Coronary artery (tissue), 2 donors: ENCODE measurements at regions not wholly inside any gene's neighbourhood (a gene's known extent, or its start where the extent isn't known, plus 50 kb on each side); places are given as distances from the start of the nearest gene placed in this dataset.

Source experiments
- DNase-seq: peaks from one replicate; pipeline ENCODE4 v3.0.0-alpha.2; 2017; ENCODE audit warnings: low spot score
- H3K27ac ChIP-seq, 2 donors: fragments of 200-600 bp; sonication (generic); one replicate each; pipeline ENCODE4 v1.5.1; 2016 to 2019
- H3K4me3 ChIP-seq: fragments of 200-600 bp; sonication (generic); 2 replicates; pipeline ENCODE4 v1.5.1; 2016; ENCODE audit warnings: mild to moderate bottlenecking, moderate library complexity
- TF ChIP-seq, protein P1 (sequence below): fragments of 200-600 bp; sonication (generic); IDR thresholded peaks from one replicate; pipeline ENCODE4 v1.5.1; 2019; ENCODE audit warnings: antibody characterized with exemption

DNA sequence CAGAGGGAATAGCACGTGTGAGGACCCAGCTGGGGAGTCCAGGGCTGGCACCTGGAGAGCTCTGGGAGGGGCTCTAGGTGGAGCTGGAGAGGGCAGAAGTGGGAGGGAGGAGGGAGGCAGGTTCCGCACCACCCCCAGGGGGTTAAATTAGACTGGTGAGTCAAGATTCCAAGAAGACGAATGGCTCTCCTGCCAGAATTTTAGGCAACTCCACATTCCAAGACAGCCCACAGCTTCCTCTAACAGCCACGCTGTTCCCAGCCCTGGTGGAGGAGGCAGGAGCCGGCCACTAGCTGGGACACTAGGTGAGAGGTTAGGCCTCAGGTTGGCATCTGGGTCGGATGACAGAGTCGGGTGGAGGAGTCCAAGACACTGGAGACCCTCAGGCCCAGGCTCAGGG, 60.2 kb downstream of the TFAP2C start:
- TF ChIP-seq, protein P1, sequence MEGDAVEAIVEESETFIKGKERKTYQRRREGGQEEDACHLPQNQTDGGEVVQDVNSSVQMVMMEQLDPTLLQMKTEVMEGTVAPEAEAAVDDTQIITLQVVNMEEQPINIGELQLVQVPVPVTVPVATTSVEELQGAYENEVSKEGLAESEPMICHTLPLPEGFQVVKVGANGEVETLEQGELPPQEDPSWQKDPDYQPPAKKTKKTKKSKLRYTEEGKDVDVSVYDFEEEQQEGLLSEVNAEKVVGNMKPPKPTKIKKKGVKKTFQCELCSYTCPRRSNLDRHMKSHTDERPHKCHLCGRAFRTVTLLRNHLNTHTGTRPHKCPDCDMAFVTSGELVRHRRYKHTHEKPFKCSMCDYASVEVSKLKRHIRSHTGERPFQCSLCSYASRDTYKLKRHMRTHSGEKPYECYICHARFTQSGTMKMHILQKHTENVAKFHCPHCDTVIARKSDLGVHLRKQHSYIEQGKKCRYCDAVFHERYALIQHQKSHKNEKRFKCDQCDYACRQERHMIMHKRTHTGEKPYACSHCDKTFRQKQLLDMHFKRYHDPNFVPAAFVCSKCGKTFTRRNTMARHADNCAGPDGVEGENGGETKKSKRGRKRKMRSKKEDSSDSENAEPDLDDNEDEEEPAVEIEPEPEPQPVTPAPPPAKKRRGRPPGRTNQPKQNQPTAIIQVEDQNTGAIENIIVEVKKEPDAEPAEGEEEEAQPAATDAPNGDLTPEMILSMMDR: no peak
- Histone ChIP-seq H3K27ac (no peak overlapping the region), H3K4me3 (no peak overlapping the region)
- no peak for DNase-seq

DNA sequence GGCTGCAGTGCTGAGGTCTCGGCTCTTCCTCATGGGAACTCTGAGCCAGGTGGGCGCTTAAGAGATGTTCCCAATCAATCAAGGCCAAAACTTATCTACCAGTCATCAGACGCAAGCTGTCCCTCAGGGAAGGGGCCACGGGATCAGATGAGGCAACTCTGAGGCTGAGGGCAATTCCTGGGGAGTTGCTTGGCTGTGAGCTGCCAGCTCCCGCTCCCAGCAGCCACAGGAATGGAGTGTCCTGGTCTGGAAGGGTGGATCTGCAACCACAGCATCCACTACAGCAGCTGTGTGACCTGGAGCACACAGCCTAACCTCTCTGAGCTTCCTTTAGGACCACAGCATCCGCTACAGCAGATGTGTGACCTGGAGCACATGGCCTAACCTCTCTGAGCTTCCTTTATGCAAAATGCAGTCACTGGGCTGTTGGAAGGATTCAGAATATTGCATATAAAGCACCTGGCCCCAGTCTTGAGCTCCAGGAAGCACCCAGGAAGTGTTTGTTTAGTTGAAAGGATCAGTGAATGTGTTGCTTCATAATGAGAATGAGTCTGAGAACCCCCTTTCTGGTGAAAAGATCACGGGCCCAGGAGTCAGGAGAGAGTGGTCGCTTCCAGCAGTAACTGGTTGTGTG, 60.9 kb downstream of the TFAP2C start:
- DNase-seq: no peak
- TF ChIP-seq, protein P1: no peak
- H3K27ac ChIP-seq: no peak overlapping the region
- no peak overlapping the region for H3K4me3 ChIP-seq

DNA sequence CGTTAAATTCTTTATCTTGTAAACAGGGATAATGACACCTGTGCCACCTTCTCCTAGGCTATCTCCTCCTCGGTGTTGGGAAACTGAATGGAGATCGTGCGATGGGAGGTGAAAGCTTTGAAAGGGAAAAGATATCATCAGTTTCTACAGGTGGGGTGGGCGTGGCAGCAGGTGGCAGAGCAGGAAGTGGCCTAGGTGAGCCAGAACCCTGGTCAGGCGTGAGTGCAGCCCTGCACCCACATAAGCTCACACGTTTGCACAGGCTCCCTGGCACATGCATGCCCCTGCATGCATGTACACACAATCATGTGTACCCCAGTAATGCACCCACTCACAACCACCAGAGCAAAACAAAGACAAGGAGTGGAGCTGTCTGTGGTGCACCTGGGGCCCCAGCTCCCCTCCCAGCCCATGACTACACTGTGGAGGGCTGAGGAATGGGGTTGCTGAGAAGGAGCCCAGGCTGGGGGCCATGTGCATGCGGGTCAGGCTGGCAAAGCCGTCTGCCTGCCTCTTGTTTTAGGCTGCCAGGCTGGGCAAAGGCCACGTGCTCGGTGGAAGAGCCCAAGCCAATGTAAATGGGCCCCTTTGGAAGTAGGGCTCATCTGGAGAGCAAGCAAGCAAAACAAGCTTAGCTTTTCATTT, 61.5 kb downstream of the TFAP2C start:
- no peak overlapping the region for H3K4me3 ChIP-seq
- TF ChIP-seq, protein P1: no peak
- H3K27ac ChIP-seq: no peak overlapping the region
- DNase-seq: no peak

DNA sequence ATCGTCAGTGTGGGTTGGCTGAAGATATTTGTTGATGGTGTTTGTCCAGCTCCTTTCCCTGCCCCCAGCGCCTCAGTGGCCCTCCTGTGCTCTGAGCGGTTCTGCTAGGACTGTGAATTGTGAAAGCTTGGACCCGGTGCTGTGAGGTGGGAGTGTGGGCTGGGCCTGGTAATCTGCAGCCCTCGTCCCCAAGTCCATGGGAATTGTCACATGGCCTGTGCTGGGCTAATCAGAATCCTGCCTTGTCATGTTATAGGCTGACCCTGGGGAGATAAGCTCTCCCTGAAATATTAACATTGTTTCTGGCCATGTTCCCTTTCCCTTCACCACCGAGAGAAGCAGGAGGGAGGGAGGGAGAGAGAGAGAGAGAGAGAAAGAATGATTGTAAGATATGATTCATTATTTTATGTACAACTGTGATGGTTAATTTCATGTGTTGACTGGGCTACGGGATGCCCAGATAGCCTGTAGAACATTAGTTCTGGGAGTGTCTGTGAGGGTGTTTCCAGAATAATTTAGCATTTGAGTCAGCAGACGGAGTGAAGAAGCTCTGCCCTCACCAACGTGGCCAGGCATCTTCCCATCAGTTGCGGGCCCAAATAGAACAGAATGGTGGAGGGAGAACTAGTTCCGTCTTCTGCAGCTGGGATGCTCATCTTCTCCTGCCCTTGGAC, 62.4 kb downstream of the TFAP2C start:
- TF ChIP-seq, protein P1: no peak
- DNase-seq: no peak
- H3K27ac ChIP-seq: no peak overlapping the region
- no peak overlapping the region for H3K4me3 ChIP-seq

DNA sequence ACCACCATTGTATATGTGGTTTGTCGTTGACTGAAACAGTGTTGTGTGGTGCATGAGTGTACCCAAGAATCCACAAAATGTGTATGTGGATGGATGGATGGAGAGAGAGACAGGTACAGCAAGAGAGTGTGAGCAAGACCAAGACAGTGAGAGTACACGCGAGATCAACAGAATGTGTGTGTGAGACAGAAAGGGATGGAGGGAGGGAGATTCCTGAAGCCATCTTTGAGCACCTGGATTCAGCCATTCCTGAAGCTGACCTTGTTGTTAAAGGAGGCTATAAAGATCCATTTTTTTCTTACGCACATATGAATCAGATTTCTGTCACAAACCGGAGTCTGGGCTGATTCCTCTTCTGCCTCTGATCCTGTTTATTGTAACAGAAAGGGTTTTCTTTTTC, 64.1 kb downstream of the TFAP2C start:
- no peak overlapping the region for H3K27ac ChIP-seq
- TF ChIP-seq, protein P1: no peak
- no peak overlapping the region for H3K4me3 ChIP-seq
- no peak for DNase-seq

DNA sequence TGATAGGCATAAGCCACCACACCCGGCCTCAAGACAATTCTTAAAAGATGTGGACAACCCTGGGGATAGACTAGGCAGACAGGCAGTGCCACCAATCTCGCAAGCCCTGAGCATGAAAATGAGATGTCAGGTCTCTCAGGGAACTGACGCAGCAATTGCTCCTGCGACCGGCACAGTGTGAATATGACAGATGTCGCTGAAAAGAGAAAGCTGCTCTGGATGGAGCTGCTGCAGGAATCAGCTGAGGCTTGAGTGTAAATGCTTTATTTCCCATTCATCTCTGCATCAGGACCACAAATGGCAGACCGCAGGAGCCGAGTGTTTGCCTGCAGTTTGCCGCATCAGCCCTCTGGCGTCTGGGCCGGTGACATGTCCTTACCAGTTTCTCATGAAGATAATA, 68.4 kb downstream of the TFAP2C start:
- H3K27ac ChIP-seq: no peak overlapping the region
- TF ChIP-seq, protein P1: no peak
- no peak overlapping the region for H3K4me3 ChIP-seq
- DNase-seq: no peak

DNA sequence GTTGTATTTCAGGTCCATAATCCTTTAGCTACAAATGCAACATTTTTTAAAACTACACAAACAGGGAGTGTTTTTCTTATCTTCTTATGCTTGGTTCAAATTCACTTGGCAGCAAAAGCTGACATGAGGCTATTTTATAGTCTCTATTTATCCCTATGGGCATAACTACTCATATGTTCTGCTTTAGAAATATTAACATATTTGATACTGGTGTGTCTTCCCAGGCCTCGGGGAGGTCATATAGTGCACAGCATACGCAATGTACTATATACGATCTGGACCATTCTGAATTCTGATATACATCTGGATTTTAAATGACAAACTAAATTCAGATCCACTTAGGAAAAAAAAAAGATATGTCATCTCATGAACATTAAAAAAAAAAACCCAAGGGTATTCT, 69.2 kb downstream of the TFAP2C start:
- DNase-seq: no peak
- H3K27ac ChIP-seq: no peak overlapping the region

More for the DNA sequence above, 69.2 kb downstream of the TFAP2C start:
- TF ChIP-seq, protein P1: no peak
- no peak overlapping the region for H3K4me3 ChIP-seq
